ENCODE measurements at regions not wholly inside any gene's neighbourhood (a gene's known extent, or its start where the extent isn't known, plus 50 kb on each side); places are given as distances from the start of the nearest gene placed in this dataset.
A peak's percentile ranks its signal among the peaks of the same experiment; 100 is the strongest.

- DNase-seq, result no peak
Measured at GRCh38 chr17:77343031-77343800, 202.4 kb downstream of the SEC14L1 start.

GRCh38 chr17:77344038-77344437 is 203.3 kb downstream of the SEC14L1 start:
- DNase-seq, result no peak

- DNase-seq, result no peak
Measured at GRCh38 chr17:77345260-77345910, 204.6 kb downstream of the SEC14L1 start.

GRCh38 chr17:77346765-77347164 is 206.0 kb downstream of the SEC14L1 start:
- no peak for DNase-seq

GRCh38 chr17:77347544-77347943 is 206.8 kb downstream of the SEC14L1 start:
- no peak for DNase-seq

GRCh38 chr17:77349976-77350830 is 209.4 kb downstream of the SEC14L1 start:
- DNase-seq, result no peak

GRCh38 chr17:77352441-77352840 is 211.7 kb downstream of the SEC14L1 start:
- no peak for DNase-seq

GRCh38 chr17:77352996-77353395 is 212.2 kb downstream of the SEC14L1 start:
- DNase-seq, result no peak

- DNase-seq, result no peak
Measured at GRCh38 chr17:77353684-77354419, 213.1 kb downstream of the SEC14L1 start.

GRCh38 chr17:77354420-77354669 is 213.6 kb downstream of the SEC14L1 start:
- DNase-seq, result no peak

GRCh38 chr17:77354670-77355455 is 214.1 kb downstream of the SEC14L1 start:
- no peak for DNase-seq

- peak; percentile 22 to 60 for DNase-seq
Measured at GRCh38 chr17:77356109-77356689, 215.4 kb downstream of the SEC14L1 start.

GRCh38 chr17:77356690-77357201 is 216.0 kb downstream of the SEC14L1 start:
- DNase-seq, result no peak

GRCh38 chr17:77358801-77359200 is 218.0 kb downstream of the SEC14L1 start:
- DNase-seq, result no peak

- DNase-seq, result no peak
Measured at GRCh38 chr17:77359236-77359635, 218.5 kb downstream of the SEC14L1 start.

GRCh38 chr17:77361986-77362620 is 221.3 kb downstream of the SEC14L1 start:
- DNase-seq, result no peak

GRCh38 chr17:77363821-77364361 is 223.1 kb downstream of the SEC14L1 start:
- DNase-seq, result no peak

- DNase-seq, result no peak
Measured at GRCh38 chr17:77364381-77364911, 223.7 kb downstream of the SEC14L1 start.

GRCh38 chr17:77364941-77365583 is 224.3 kb downstream of the SEC14L1 start:
- no peak for DNase-seq

GRCh38 chr17:77365584-77366186 is 224.9 kb downstream of the SEC14L1 start:
- DNase-seq, result peak; percentile 48 to 64
